ENCODE measurements at regions not wholly inside any gene's neighbourhood (a gene's known extent, or its start where the extent isn't known, plus 50 kb on each side); places are given as distances from the start of the nearest gene placed in this dataset.

GRCh38 chr3:152097120-152097519 lies 171.6 kb upstream of the MBNL1 start:
- no peak overlapping the region for H3K4me2 ChIP-seq
- no peak overlapping the region for H3K27ac ChIP-seq
- no peak overlapping the region for H3K4me3 ChIP-seq (IDR thresholded peaks at IDR 0.05; ENCODE audit: insufficient read depth, low read depth, low read length)
- H3K27me3 ChIP-seq (ENCODE audit: insufficient read depth, low read depth): no peaks in the 10 kb centered on the region
- no peak overlapping the region for H3K9ac ChIP-seq
- H2AFZ ChIP-seq (ENCODE audit: low read depth): no peak overlapping the region
- peaks cover 14% of the 10 kb centered on the region for H3K4me1 ChIP-seq (ENCODE audit: low read depth, poor library complexity, severe bottlenecking)
- H4K20me1 ChIP-seq (ENCODE audit: insufficient read depth): no peaks in the 10 kb centered on the region
- H3K79me2 ChIP-seq (ENCODE audit: insufficient read depth, low read depth): no peaks in the 10 kb centered on the region
- TF ChIP-seq, protein P1, sequence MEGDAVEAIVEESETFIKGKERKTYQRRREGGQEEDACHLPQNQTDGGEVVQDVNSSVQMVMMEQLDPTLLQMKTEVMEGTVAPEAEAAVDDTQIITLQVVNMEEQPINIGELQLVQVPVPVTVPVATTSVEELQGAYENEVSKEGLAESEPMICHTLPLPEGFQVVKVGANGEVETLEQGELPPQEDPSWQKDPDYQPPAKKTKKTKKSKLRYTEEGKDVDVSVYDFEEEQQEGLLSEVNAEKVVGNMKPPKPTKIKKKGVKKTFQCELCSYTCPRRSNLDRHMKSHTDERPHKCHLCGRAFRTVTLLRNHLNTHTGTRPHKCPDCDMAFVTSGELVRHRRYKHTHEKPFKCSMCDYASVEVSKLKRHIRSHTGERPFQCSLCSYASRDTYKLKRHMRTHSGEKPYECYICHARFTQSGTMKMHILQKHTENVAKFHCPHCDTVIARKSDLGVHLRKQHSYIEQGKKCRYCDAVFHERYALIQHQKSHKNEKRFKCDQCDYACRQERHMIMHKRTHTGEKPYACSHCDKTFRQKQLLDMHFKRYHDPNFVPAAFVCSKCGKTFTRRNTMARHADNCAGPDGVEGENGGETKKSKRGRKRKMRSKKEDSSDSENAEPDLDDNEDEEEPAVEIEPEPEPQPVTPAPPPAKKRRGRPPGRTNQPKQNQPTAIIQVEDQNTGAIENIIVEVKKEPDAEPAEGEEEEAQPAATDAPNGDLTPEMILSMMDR (conservative IDR thresholded peaks at IDR 0.05; ENCODE audit: low read depth, low read length): no peak
- no peaks in the 10 kb centered on the region for H3K36me3 ChIP-seq (ENCODE audit: insufficient read depth)

- H3K79me2 ChIP-seq (ENCODE audit: insufficient read depth, low read depth): no peaks in the 10 kb centered on the region
- no peak overlapping the region for H3K27ac ChIP-seq
- no peak overlapping the region for H3K9ac ChIP-seq
- H3K4me3 ChIP-seq (IDR thresholded peaks at IDR 0.05; ENCODE audit: insufficient read depth, low read depth, low read length): no peak overlapping the region
- TF ChIP-seq, protein P1 (conservative IDR thresholded peaks at IDR 0.05; ENCODE audit: low read depth, low read length): no peak
- H4K20me1 ChIP-seq (ENCODE audit: insufficient read depth): no peaks in the 10 kb centered on the region
- H2AFZ ChIP-seq (ENCODE audit: low read depth): no peak overlapping the region
- H3K36me3 ChIP-seq (ENCODE audit: insufficient read depth): no peaks in the 10 kb centered on the region
- H3K27me3 ChIP-seq (ENCODE audit: insufficient read depth, low read depth): no peaks in the 10 kb centered on the region
- no peak overlapping the region for H3K4me2 ChIP-seq
- H3K4me1 ChIP-seq (ENCODE audit: low read depth, poor library complexity, severe bottlenecking): peaks cover 14% of the 10 kb centered on the region
Measured at GRCh38 chr3:152097770-152098169, 171.0 kb upstream of the MBNL1 start.

DNA sequence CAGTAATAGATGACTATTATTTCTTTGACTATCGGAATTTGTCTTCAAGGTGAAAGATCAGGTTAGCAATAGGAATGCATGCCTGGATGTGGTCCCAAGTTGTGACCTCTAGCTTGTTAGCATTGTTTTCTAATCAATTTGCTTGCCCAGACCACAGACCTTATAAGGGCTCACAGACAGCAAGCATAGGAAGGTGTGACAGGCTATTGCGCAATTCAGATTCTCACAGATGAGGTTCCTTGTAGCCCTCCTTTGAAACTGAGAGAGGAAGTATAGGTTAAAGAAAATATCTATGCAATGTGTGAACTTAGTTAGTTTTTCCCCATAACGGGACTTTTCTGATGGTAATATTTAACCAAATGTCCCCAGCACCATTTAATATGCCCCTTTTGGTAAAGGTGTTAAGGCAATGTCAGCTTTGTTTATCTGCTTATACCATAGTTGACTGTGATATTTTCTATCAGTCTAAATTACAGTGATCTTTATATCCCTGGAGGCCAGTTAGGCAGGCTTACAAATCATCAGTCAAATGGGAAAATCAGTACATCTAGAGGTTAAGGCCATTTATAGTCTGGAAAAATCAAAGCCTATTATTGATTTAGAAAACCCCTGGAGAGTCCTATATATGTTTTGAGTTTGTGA lies 168.1 kb upstream of the MBNL1 start:
- Histone ChIP-seq H3K27ac (no peak overlapping the region), H3K4me3 (IDR thresholded peaks at IDR 0.05; ENCODE audit: insufficient read depth, low read depth, low read length) (no peak overlapping the region), H3K4me2 (peak overlapping the region; percentile 7; the same call in 1 of the 2 replicates), H3K36me3 (ENCODE audit: insufficient read depth) (no peaks in the 10 kb centered on the region), H2AFZ (ENCODE audit: low read depth) (no peak overlapping the region), H3K4me1 (ENCODE audit: low read depth, poor library complexity, severe bottlenecking) (peaks cover 14% of the 10 kb centered on the region), H3K27me3 (ENCODE audit: insufficient read depth, low read depth) (no peaks in the 10 kb centered on the region), H4K20me1 (ENCODE audit: insufficient read depth) (no peaks in the 10 kb centered on the region), H3K79me2 (ENCODE audit: insufficient read depth, low read depth) (no peaks in the 10 kb centered on the region), H3K9ac (no peak overlapping the region)
- TF ChIP-seq, protein P1 (conservative IDR thresholded peaks at IDR 0.05; ENCODE audit: low read depth, low read length): no peak

DNA sequence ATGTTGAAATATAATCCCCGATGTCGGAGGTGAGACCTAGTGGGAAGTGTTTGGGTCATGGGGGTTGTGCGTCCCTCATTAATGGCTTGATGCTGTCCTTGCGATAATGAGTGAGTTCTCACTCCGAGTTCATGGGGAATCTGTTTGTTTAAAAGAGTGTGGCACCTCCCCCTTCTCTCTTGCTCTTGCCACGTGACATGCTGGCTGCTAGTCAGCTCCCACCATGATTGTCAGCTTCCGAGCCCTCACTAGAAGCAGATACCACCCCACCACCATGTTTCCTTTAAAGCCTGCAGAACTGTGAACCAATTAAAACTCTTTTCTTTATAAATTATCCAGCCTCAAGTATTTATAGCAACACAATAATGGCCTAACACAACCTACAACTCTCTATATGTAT lies 166.3 kb upstream of the MBNL1 start:
- Histone ChIP-seq H2AFZ (ENCODE audit: low read depth) (no peak overlapping the region), H3K4me1 (ENCODE audit: low read depth, poor library complexity, severe bottlenecking) (peaks cover 14% of the 10 kb centered on the region), H3K36me3 (ENCODE audit: insufficient read depth) (no peaks in the 10 kb centered on the region), H3K4me2 (no peak overlapping the region), H3K9ac (no peak overlapping the region), H3K27ac (no peak overlapping the region), H4K20me1 (ENCODE audit: insufficient read depth) (no peaks in the 10 kb centered on the region), H3K79me2 (ENCODE audit: insufficient read depth, low read depth) (no peaks in the 10 kb centered on the region), H3K27me3 (ENCODE audit: insufficient read depth, low read depth) (no peaks in the 10 kb centered on the region), H3K4me3 (IDR thresholded peaks at IDR 0.05; ENCODE audit: insufficient read depth, low read depth, low read length) (no peak overlapping the region)
- TF ChIP-seq, protein P1 (conservative IDR thresholded peaks at IDR 0.05; ENCODE audit: low read depth, low read length): no peak

All from KMS-11 (cell line).